H1 (cell line): ENCODE measurements at regions not wholly inside any gene's neighbourhood (a gene's known extent, or its start where the extent isn't known, plus 50 kb on each side); places are given as distances from the start of the nearest gene placed in this dataset.

Source experiments
- TBP ChIP-seq: IDR thresholded peaks from 2 replicates; pipeline ENCODE4 v1.6.1; 2011; ENCODE audit warnings: low read depth, low read length, improper control_type of control experiment

DNA sequence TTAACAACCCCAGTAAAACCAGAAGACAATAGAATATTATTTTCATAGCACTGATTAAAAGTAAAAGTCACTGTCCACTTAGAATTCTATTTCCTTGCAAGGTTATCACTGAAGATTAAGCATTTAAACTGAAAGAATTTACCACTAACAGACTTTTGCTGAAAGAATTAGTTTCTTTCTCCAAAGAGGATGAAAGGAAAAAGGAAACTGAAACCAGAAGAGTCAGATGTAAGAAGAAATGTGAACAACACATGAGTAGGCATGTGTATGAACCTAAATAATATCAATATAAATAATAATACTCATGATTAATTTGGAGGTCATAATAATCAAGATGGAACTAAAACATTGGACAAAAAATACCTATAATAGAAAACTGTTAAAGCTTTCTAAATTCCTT lies 82.4 kb upstream of the KLHL29 start (continued):
- TF ChIP-seq TBP = no peak
- TF ChIP-seq, all 59 proteins: peak for 0
